Kidney epithelial cell (primary cell): ENCODE measurements at regions not wholly inside any gene's neighbourhood (a gene's known extent, or its start where the extent isn't known, plus 50 kb on each side); places are given as distances from the start of the nearest gene placed in this dataset.

Experiments used
- DNase-seq: peaks from one replicate; pipeline ENCODE4 v3.0.0-alpha.2; 2010; ENCODE audit warnings: low read depth
- H3K27me3 ChIP-seq: 2 replicates; pipeline ENCODE4 v1.6.0; 2011; ENCODE audit warnings: low read length; ENCODE audit not compliant: control insufficient read depth, insufficient read depth
- H3K36me3 ChIP-seq: 2 replicates; pipeline ENCODE4 v1.5.1; 2011; ENCODE audit warnings: low read length; ENCODE audit not compliant: control insufficient read depth, insufficient read depth
- H3K4me3 ChIP-seq: 2 replicates; pipeline ENCODE4 v1.5.1; 2011; ENCODE audit warnings: low read depth, mild to moderate bottlenecking, control low read depth, low read length
- TF ChIP-seq, protein P1 (sequence below): IDR thresholded peaks from 2 replicates; pipeline ENCODE4 v1.5.1; 2011; ENCODE audit warnings: mild to moderate bottlenecking, moderate library complexity, low read length, control low read depth, inconsistent platforms; ENCODE audit not compliant: insufficient read depth, poor library complexity, severe bottlenecking

GRCh38 chr14:98582276-98582675 lies 689.7 kb downstream of the BCL11B start:
- H3K27me3 ChIP-seq = no peaks in the 10 kb centered on the region
- no peak for DNase-seq
- TF ChIP-seq, protein P1, sequence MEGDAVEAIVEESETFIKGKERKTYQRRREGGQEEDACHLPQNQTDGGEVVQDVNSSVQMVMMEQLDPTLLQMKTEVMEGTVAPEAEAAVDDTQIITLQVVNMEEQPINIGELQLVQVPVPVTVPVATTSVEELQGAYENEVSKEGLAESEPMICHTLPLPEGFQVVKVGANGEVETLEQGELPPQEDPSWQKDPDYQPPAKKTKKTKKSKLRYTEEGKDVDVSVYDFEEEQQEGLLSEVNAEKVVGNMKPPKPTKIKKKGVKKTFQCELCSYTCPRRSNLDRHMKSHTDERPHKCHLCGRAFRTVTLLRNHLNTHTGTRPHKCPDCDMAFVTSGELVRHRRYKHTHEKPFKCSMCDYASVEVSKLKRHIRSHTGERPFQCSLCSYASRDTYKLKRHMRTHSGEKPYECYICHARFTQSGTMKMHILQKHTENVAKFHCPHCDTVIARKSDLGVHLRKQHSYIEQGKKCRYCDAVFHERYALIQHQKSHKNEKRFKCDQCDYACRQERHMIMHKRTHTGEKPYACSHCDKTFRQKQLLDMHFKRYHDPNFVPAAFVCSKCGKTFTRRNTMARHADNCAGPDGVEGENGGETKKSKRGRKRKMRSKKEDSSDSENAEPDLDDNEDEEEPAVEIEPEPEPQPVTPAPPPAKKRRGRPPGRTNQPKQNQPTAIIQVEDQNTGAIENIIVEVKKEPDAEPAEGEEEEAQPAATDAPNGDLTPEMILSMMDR = no peak
- H3K36me3 ChIP-seq = no peaks in the 10 kb centered on the region
- no peak overlapping the region for H3K4me3 ChIP-seq

DNA sequence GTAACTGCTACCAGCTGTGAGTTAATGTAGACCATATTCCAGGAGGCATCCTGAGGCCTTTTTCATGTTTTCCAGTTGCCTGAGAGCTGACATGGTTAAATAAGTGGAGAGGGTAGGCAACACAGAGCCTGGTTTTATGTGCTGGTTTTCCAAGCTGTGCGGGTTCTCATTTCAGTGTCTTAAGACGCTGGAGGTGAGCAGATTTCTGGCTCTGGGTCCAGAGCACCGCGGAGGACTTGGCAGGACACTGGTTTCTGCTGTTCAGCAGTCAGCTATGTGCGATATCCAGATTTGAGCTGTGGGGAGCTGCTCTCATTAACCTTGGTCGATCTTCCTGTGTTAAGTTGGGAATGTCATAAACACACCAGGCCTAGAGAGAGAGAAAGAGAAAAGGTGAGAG lies 680.8 kb downstream of the BCL11B start:
- Histone ChIP-seq H3K4me3 (no peak overlapping the region), H3K27me3 (no peaks in the 10 kb centered on the region), H3K36me3 (no peaks in the 10 kb centered on the region)
- no peak for DNase-seq
- TF ChIP-seq, protein P1 = no peak

DNA sequence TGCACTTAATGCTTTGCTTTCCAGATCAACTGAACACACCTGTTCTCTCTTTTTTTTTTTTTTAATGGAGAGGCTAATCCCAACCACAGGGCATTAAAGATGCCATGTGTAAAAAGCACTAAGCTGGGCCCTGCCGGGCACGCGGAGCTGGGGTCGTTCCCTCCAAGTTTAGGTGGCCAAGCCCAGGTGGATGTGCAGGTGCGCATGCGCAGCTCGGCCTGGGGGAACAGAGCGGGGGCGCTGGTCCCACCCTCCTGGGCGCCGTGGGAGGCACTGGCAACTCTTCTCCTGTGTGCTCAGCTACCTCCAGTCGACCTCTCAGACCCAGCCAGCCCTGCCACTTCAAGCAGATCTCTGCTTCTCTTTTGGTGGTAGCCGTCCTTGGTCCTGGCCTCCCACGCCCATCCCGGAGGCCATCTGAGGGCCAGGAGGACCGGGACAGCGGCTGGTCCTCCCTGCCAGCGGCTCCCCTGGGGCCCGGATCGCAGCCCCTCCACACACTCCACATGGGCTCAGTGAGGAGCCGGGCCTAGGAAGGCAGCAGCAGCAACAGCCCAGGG lies 679.3 kb downstream of the BCL11B start:
- no peak for DNase-seq
- no peaks in the 10 kb centered on the region for H3K27me3 ChIP-seq
- H3K36me3 ChIP-seq = no peaks in the 10 kb centered on the region
- TF ChIP-seq, protein P1 = no peak
- H3K4me3 ChIP-seq = no peak overlapping the region

DNA sequence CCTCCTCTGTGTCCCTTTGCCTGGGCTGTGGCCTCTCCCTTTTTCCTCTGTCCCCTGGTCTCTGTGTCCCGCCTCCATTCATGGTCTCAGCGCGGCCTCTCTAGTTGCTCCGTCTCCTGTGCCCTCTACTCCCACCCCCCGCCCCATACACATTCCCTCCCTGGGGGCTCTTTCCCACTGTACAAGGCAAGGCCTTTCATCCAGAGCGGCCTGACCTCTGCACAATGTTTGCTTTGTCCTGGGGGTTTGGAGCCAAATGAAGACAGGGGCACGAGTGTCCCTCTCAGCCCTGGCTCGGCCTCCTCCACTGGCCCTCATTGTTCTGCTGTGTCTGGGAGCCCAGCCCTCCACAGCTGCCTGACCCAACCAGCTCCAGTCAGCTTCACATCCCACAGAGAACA lies 678.6 kb downstream of the BCL11B start:
- no peak for DNase-seq
- no peak overlapping the region for H3K4me3 ChIP-seq
- no peaks in the 10 kb centered on the region for H3K36me3 ChIP-seq
- TF ChIP-seq, protein P1 = no peak
- H3K27me3 ChIP-seq = no peaks in the 10 kb centered on the region

DNA sequence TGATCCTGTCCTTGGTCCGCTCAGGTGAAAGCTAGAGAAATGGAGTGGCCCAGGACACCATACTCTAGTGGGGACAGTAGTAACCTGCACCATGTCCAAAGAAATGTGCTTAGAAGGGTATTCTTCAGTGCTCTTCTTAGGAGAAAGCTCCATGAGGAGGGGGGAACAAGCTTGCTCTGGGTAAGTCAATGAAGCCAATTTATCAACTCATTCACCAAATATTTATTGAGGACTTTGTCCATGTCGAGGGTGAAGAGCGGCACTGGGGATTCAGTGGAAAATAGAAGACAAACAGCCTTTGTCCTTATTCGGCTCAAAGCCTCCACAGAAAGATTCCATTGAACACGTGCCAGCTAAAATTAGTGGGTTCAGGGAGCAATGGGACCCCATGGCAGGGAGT lies 677.8 kb downstream of the BCL11B start:
- Histone ChIP-seq H3K36me3 (no peaks in the 10 kb centered on the region), H3K4me3 (no peak overlapping the region), H3K27me3 (no peaks in the 10 kb centered on the region)
- TF ChIP-seq, protein P1 = no peak
- DNase-seq = no peak

- H3K4me3 ChIP-seq = no peak overlapping the region
- no peaks in the 10 kb centered on the region for H3K36me3 ChIP-seq
- DNase-seq = no peak
- TF ChIP-seq, protein P1 = no peak
- H3K27me3 ChIP-seq = no peaks in the 10 kb centered on the region
Observed at GRCh38 chr14:98598576-98598975, 673.4 kb downstream of the BCL11B start.
